ENCODE measurements at regions not wholly inside any gene's neighbourhood (a gene's known extent, or its start where the extent isn't known, plus 50 kb on each side); places are given as distances from the start of the nearest gene placed in this dataset.

DNA sequence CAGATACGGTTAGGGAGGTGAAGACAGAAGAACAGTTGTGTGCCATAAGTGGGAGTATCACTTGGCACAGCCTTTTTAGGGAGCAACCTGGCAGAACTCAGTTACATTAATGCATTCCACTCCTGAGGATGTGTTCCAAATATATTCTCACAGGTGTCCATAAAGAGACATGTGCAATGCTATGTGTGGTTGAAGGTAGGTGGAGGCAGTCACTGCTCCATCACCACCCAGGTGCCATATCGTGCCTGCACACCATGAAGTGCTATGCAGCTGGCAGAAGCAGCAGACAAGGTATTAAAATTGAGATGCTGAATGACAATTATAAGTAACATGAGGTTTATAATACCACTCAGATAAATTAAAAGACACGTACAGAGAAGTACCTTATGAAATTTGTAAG is 248.0 kb upstream of the SFRP2 start:
- no peak overlapping the region for H3K27ac Mint-ChIP-seq
- no peak for DNase-seq (ENCODE audit: low spot score in 2 of 2, unreplicated experiment in 2 of 2)
- no peak overlapping the region for H3K4me3 Mint-ChIP-seq
- no peak for TF ChIP-seq CTCF (IDR thresholded peaks at IDR 0.05; ENCODE audit: unreplicated experiment)
- H3K9me3 Mint-ChIP-seq, result peaks cover 7% of the 10 kb centered on the region
- peaks cover 26% of the 10 kb centered on the region for H3K4me1 Mint-ChIP-seq
- peaks cover 64% of the 10 kb centered on the region for H3K27me3 Mint-ChIP-seq (ENCODE audit: low read depth)
- no peaks in the 10 kb centered on the region for H3K36me3 Mint-ChIP-seq

GRCh38 chr4:154035341-154035740 is 246.5 kb upstream of the SFRP2 start:
- Mint-ChIP-seq H3K4me3 (no peak overlapping the region), H3K9me3 (peaks cover 7% of the 10 kb centered on the region), H3K36me3 (no peaks in the 10 kb centered on the region), H3K4me1 (peaks cover 14% of the 10 kb centered on the region), H3K27ac (no peak overlapping the region), H3K27me3 (ENCODE audit: low read depth) (peaks cover 57% of the 10 kb centered on the region)
- no peak for TF ChIP-seq CTCF (IDR thresholded peaks at IDR 0.05; ENCODE audit: unreplicated experiment)
- DNase-seq (ENCODE audit: low spot score in 2 of 2, unreplicated experiment in 2 of 2), result no peak

- H3K36me3 Mint-ChIP-seq, result no peaks in the 10 kb centered on the region
- peaks cover 2% of the 10 kb centered on the region for H3K4me1 Mint-ChIP-seq
Measured at GRCh38 chr4:154033921-154034320, 245.0 kb upstream of the SFRP2 start.

GRCh38 chr4:154032914-154033313 is 244.0 kb upstream of the SFRP2 start:
- H3K36me3 Mint-ChIP-seq, result no peaks in the 10 kb centered on the region
- no peak for TF ChIP-seq CTCF (IDR thresholded peaks at IDR 0.05; ENCODE audit: unreplicated experiment)
- H3K27ac Mint-ChIP-seq, result no peak overlapping the region
- no peaks in the 10 kb centered on the region for H3K4me1 Mint-ChIP-seq
- peaks cover 69% of the 10 kb centered on the region for H3K27me3 Mint-ChIP-seq (ENCODE audit: low read depth)
- H3K9me3 Mint-ChIP-seq, result peaks cover 7% of the 10 kb centered on the region
- no peak overlapping the region for H3K4me3 Mint-ChIP-seq
- no peak for DNase-seq (ENCODE audit: low spot score in 2 of 2, unreplicated experiment in 2 of 2)

More at GRCh38 chr4:154033921-154034320, 245.0 kb upstream of the SFRP2 start:
- TF ChIP-seq CTCF (IDR thresholded peaks at IDR 0.05; ENCODE audit: unreplicated experiment), result no peak
- Mint-ChIP-seq H3K27ac (no peak overlapping the region), H3K9me3 (peaks cover 7% of the 10 kb centered on the region), H3K27me3 (ENCODE audit: low read depth) (peaks cover 67% of the 10 kb centered on the region), H3K4me3 (no peak overlapping the region)
- no peak for DNase-seq (ENCODE audit: low spot score in 2 of 2, unreplicated experiment in 2 of 2)

DNA sequence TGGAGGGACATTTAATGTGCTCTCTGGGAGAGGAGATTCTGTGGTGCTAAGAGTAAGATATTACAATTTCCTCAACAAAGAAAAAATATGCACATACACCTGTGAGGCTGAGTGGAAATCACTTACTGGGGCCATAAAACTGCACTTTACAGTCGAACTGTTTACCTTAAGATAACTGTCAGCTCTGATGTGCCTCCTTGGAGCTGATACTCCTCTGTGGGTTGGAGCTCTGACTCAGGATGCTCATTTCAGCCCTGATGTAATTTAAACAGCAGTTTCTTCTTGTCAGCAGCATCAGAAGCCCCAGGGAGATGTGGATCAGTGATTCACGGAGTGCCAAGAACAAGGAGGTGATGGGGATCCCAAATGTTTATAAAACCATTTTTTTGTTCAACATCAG is 241.9 kb upstream of the SFRP2 start:
- no peak overlapping the region for H3K4me3 Mint-ChIP-seq
- no peaks in the 10 kb centered on the region for H3K36me3 Mint-ChIP-seq
- no peak for TF ChIP-seq CTCF (IDR thresholded peaks at IDR 0.05; ENCODE audit: unreplicated experiment)
- peaks cover 64% of the 10 kb centered on the region for H3K27me3 Mint-ChIP-seq (ENCODE audit: low read depth)
- no peak overlapping the region for H3K27ac Mint-ChIP-seq
- H3K4me1 Mint-ChIP-seq, result no peaks in the 10 kb centered on the region
- DNase-seq (ENCODE audit: low spot score in 2 of 2, unreplicated experiment in 2 of 2), result no peak
- peaks cover 7% of the 10 kb centered on the region for H3K9me3 Mint-ChIP-seq

- no peak for TF ChIP-seq CTCF (IDR thresholded peaks at IDR 0.05; ENCODE audit: unreplicated experiment)
- DNase-seq (ENCODE audit: low spot score in 2 of 2, unreplicated experiment in 2 of 2), result no peak
- Mint-ChIP-seq H3K27me3 (ENCODE audit: low read depth) (peaks cover 61% of the 10 kb centered on the region), H3K36me3 (no peaks in the 10 kb centered on the region), H3K27ac (no peak overlapping the region), H3K4me1 (no peaks in the 10 kb centered on the region), H3K9me3 (peaks cover 7% of the 10 kb centered on the region), H3K4me3 (no peak overlapping the region)
Measured at GRCh38 chr4:154030152-154030551, 241.3 kb upstream of the SFRP2 start.

Measured in mesothelial cell of epicardium (in vitro differentiated cells).